Esophagus muscularis mucosa (tissue), 4 donors: ENCODE measurements at regions not wholly inside any gene's neighbourhood (a gene's known extent, or its start where the extent isn't known, plus 50 kb on each side); places are given as distances from the start of the nearest gene placed in this dataset.
A peak's percentile ranks its signal among the peaks of the same experiment; 100 is the strongest.

Experiments
- DNase-seq: peaks from one replicate; pipeline ENCODE4 v3.0.0-alpha.2; 2017; ENCODE audit errors: extremely low spot score
- H3K27ac ChIP-seq, 4 donors: fragments of 200-600 bp; sonication (generic); replicated peaks in 1 of 4; 1 replicate in 3 of 4; 2 replicates in 1 of 4; pipeline ENCODE4 v1.5.1; 2016 to 2019; ENCODE audit warnings: mild to moderate bottlenecking in 1 of 4
- H3K27me3 ChIP-seq, 4 donors: fragments of 200-600 bp; sonication (generic); one replicate each; pipeline versions ENCODE4 v1.5.1 to v1.6.0; 2016 to 2019
- H3K36me3 ChIP-seq, 4 donors: fragments of 200-600 bp; sonication (generic); one replicate each; pipeline ENCODE4 v1.5.1; 2016 to 2019
- H3K4me1 ChIP-seq, 4 donors: fragments of 200-600 bp; sonication (generic); one replicate each; pipeline ENCODE4 v1.5.1; 2016 to 2019
- H3K4me3 ChIP-seq, 4 donors: fragments of 200-600 bp; sonication (generic); 1 replicate in 2 of 4; 2 replicates in 2 of 4; pipeline ENCODE4 v1.5.1; 2016 to 2019; ENCODE audit warnings: mild to moderate bottlenecking in 4 of 4, moderate library complexity in 1 of 4
- H3K9me3 ChIP-seq, 4 donors: fragments of 200-600 bp; sonication (generic); 1 replicate in 3 of 4; 2 replicates in 1 of 4; pipeline ENCODE4 v1.5.1; 2016 to 2019
- CTCF ChIP-seq, 3 experiments: fragments of 200-600 bp in 2 of 3; fragments of 450-650 bp in 1 of 3; sonication (generic) in 2 of 3; IDR thresholded peaks; one replicate each; pipeline ENCODE4 v1.5.1; 2017 to 2019; ENCODE audit warnings: antibody characterized with exemption in 3 of 3, mild to moderate bottlenecking in 2 of 3, moderate library complexity in 1 of 3
- EP300 ChIP-seq: sonication (generic); formaldehyde crosslinking; IDR thresholded peaks from one replicate; pipeline ENCODE4 v1.6.1; 2017; ENCODE audit warnings: antibody characterized with exemption
- POLR2A ChIP-seq: fragments of 450-650 bp; IDR thresholded peaks from one replicate; pipeline ENCODE4 v1.6.1; 2017; ENCODE audit warnings: antibody characterized with exemption, moderate library complexity, mild to moderate bottlenecking, low read depth
- POLR2AphosphoS5 ChIP-seq, 2 donors: sonication (generic); formaldehyde crosslinking; IDR thresholded peaks; one replicate each; pipeline ENCODE4 v1.6.1; 2017; ENCODE audit warnings: antibody characterized with exemption in 2 of 2
- WGBS: methylation state at CpG from one replicate; pipeline ENCODE4 v1.1.5; 2018; 5-methylcytosine and 5-hydroxymethylcytosine counted together
- intact Hi-C: fragments of 100-400 bp; cut with DNase I; formaldehyde crosslinking; loops from one replicate; pipeline ENCODE4 v1.15.1; 2023

- peaks cover 0 to 8% (median 5%) of the 10 kb centered on the region in 4 donors for H3K4me1 ChIP-seq
- no peaks in the 10 kb centered on the region for H3K36me3 ChIP-seq
- no peak overlapping the region for H3K27ac ChIP-seq
- no peak for DNase-seq
- no peaks in the 10 kb centered on the region for H3K9me3 ChIP-seq
- intact Hi-C loops: no loop called here
- WGBS: 64% methylated on average over 8 of the region's 8 CpGs
- TF ChIP-seq POLR2AphosphoS5 (IDR thresholded peaks at IDR 0.05) (no peak), POLR2A (no peak), EP300 (no peak), CTCF (IDR thresholded peaks at IDR 0.05) (no peak)
- H3K27me3 ChIP-seq: no peaks in the 10 kb centered on the region
- no peak overlapping the region for H3K4me3 ChIP-seq
These were observed 88.1 kb downstream of the DACT2 start for GRCh38 chr6:168231393-168231957.

GRCh38 chr6:168229368-168229752 is 90.2 kb downstream of the DACT2 start:
- no peak for DNase-seq
- WGBS: 97% methylated on average over 25 of the region's 25 CpGs
- Histone ChIP-seq H3K4me3 (no peak overlapping the region), H3K9me3 (no peaks in the 10 kb centered on the region), H3K27me3 (no peaks in the 10 kb centered on the region), H3K27ac (no peak overlapping the region), H3K4me1 (peaks cover 0 to 23% (median 21%) of the 10 kb centered on the region in 4 donors), H3K36me3 (no peaks in the 10 kb centered on the region)
- no peak for TF ChIP-seq CTCF (IDR thresholded peaks at IDR 0.05)
- TF ChIP-seq EP300: no peak
- no peak for TF ChIP-seq POLR2AphosphoS5 (IDR thresholded peaks at IDR 0.05)
- no peak for TF ChIP-seq POLR2A
- intact Hi-C loops: no loop called here

GRCh38 chr6:168228676-168229367 is 90.8 kb downstream of the DACT2 start:
- H3K9me3 ChIP-seq: no peaks in the 10 kb centered on the region
- no peak for DNase-seq
- TF ChIP-seq POLR2AphosphoS5 (IDR thresholded peaks at IDR 0.05): no peak
- TF ChIP-seq CTCF (IDR thresholded peaks at IDR 0.05): no peak
- TF ChIP-seq EP300: no peak
- no peak for TF ChIP-seq POLR2A
- H3K27me3 ChIP-seq: no peaks in the 10 kb centered on the region
- no peak overlapping the region for H3K27ac ChIP-seq
- no peak overlapping the region for H3K4me3 ChIP-seq
- peaks cover 0 to 23% (median 21%) of the 10 kb centered on the region in 4 donors for H3K4me1 ChIP-seq
- no peaks in the 10 kb centered on the region for H3K36me3 ChIP-seq
- WGBS: 97% methylated on average over 23 of the region's 24 CpGs
- intact Hi-C loops: no loop called here

GRCh38 chr6:168227840-168228239 is 91.7 kb downstream of the DACT2 start:
- intact Hi-C loops: no loop called here
- 75% methylated on average over 15 of the region's 15 CpGs for WGBS
- Histone ChIP-seq H3K4me1 (peaks cover 0 to 23% (median 21%) of the 10 kb centered on the region in 4 donors), H3K9me3 (no peaks in the 10 kb centered on the region), H3K27me3 (no peaks in the 10 kb centered on the region), H3K36me3 (no peaks in the 10 kb centered on the region), H3K27ac (no peak overlapping the region), H3K4me3 (no peak overlapping the region)
- DNase-seq: no peak
- TF ChIP-seq EP300 (no peak), POLR2AphosphoS5 (IDR thresholded peaks at IDR 0.05) (no peak), POLR2A (no peak), CTCF (IDR thresholded peaks at IDR 0.05) (no peak)

GRCh38 chr6:168226902-168227318 is 92.7 kb downstream of the DACT2 start:
- no peak for DNase-seq
- Histone ChIP-seq H3K4me1 (peaks cover 0 to 23% (median 21%) of the 10 kb centered on the region in 4 donors), H3K9me3 (no peaks in the 10 kb centered on the region), H3K27me3 (no peaks in the 10 kb centered on the region), H3K4me3 (no peak overlapping the region), H3K27ac (peak overlapping the region in 3 of 4 donors; percentile 33 to 57 (median 48)), H3K36me3 (no peaks in the 10 kb centered on the region)
- no peak for TF ChIP-seq POLR2A
- no peak for TF ChIP-seq POLR2AphosphoS5 (IDR thresholded peaks at IDR 0.05)
- TF ChIP-seq EP300: no peak
- no peak for TF ChIP-seq CTCF (IDR thresholded peaks at IDR 0.05)
- WGBS: 65% methylated on average over 8 of the region's 8 CpGs
- intact Hi-C loops: no loop called here
